Body of pancreas (tissue), 4 donors: ENCODE measurements at regions not wholly inside any gene's neighbourhood (a gene's known extent, or its start where the extent isn't known, plus 50 kb on each side); places are given as distances from the start of the nearest gene placed in this dataset.

Experiments
- POLR2A ChIP-seq, 3 donors: fragments of 450-650 bp; IDR thresholded peaks; one replicate each; pipeline ENCODE4 v1.6.1; 2016; ENCODE audit warnings: antibody characterized with exemption in 3 of 3, mild to moderate bottlenecking in 2 of 3
- TF ChIP-seq, protein P1 (sequence below), 7 experiments: fragments of 450-650 bp in 4 of 7; fragments of 200-600 bp in 3 of 7; sonication (generic) in 3 of 7; IDR thresholded peaks; one replicate each; pipeline ENCODE4 v1.5.1; 2016 to 2019; ENCODE audit warnings: antibody characterized with exemption in 7 of 7

GRCh38 chr3:148528024-148528423, 169.7 kb upstream of the AGTR1 start:
- TF ChIP-seq, protein P1, sequence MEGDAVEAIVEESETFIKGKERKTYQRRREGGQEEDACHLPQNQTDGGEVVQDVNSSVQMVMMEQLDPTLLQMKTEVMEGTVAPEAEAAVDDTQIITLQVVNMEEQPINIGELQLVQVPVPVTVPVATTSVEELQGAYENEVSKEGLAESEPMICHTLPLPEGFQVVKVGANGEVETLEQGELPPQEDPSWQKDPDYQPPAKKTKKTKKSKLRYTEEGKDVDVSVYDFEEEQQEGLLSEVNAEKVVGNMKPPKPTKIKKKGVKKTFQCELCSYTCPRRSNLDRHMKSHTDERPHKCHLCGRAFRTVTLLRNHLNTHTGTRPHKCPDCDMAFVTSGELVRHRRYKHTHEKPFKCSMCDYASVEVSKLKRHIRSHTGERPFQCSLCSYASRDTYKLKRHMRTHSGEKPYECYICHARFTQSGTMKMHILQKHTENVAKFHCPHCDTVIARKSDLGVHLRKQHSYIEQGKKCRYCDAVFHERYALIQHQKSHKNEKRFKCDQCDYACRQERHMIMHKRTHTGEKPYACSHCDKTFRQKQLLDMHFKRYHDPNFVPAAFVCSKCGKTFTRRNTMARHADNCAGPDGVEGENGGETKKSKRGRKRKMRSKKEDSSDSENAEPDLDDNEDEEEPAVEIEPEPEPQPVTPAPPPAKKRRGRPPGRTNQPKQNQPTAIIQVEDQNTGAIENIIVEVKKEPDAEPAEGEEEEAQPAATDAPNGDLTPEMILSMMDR (IDR thresholded peaks at IDR 0.05), result no peak
- no peak for TF ChIP-seq POLR2A (IDR thresholded peaks at IDR 0.05)
